Mesendoderm (in vitro differentiated cells): ENCODE measurements at regions not wholly inside any gene's neighbourhood (a gene's known extent, or its start where the extent isn't known, plus 50 kb on each side); places are given as distances from the start of the nearest gene placed in this dataset.

Experiments used
- DNase-seq: peaks from one replicate; pipeline ENCODE4 v3.0.0; 2013
- H2AK5ac ChIP-seq: 2 replicates; pipeline ENCODE4 v1.6.1; 2013; ENCODE audit warnings: low read length, inconsistent platforms
- H2BK120ac ChIP-seq: 2 replicates; pipeline ENCODE4 v1.6.1; 2013; ENCODE audit warnings: low read depth, mild to moderate bottlenecking, low read length, moderate library complexity, mixed read lengths
- H2BK15ac ChIP-seq: replicated peaks from 2 replicates; pipeline ENCODE4 v1.6.1; 2013; ENCODE audit warnings: low read depth, mild to moderate bottlenecking, moderate library complexity
- H2BK5ac ChIP-seq: 2 replicates; pipeline ENCODE4 v1.6.1; 2013; ENCODE audit warnings: low read length, inconsistent platforms
- H3K18ac ChIP-seq: 2 replicates; pipeline ENCODE4 v1.6.1; 2013; ENCODE audit warnings: mild to moderate bottlenecking, low read length, mixed read lengths
- H3K23ac ChIP-seq: one replicate; pipeline ENCODE4 v1.6.1; 2013; ENCODE audit warnings: low read length
- H3K27ac ChIP-seq: 2 replicates; pipeline ENCODE4 v1.5.1; 2013; ENCODE audit warnings: low read depth, mild to moderate bottlenecking, inconsistent platforms, low read length, moderate library complexity
- H3K27me3 ChIP-seq: 2 replicates; pipeline ENCODE4 v1.6.1; 2013; ENCODE audit warnings: low read length, control low read depth, mild to moderate bottlenecking, inconsistent platforms; ENCODE audit not compliant: insufficient read depth, poor library complexity
- H3K36me3 ChIP-seq: 2 replicates; pipeline ENCODE4 v1.6.1; 2013; ENCODE audit warnings: low read length, inconsistent platforms; ENCODE audit not compliant: control insufficient read depth, insufficient read depth
- H3K4ac ChIP-seq: one replicate; pipeline ENCODE4 v1.6.1; 2013; ENCODE audit warnings: low read depth, mild to moderate bottlenecking, low read length, moderate library complexity
- H3K4me1 ChIP-seq: 2 replicates; pipeline ENCODE4 v1.6.1; 2013; ENCODE audit warnings: low read depth, low read length, inconsistent platforms; ENCODE audit not compliant: control insufficient read depth
- H3K4me2 ChIP-seq: 2 replicates; pipeline ENCODE4 v1.6.1; 2013; ENCODE audit warnings: low read length
- H3K4me3 ChIP-seq: 2 replicates; pipeline ENCODE4 v1.5.1; 2013; ENCODE audit warnings: mild to moderate bottlenecking, low read length
- H3K56ac ChIP-seq: one replicate; pipeline ENCODE4 v1.6.1; 2013; ENCODE audit warnings: low read length
- H3K79me1 ChIP-seq: 2 replicates; pipeline ENCODE4 v1.6.1; 2013; ENCODE audit warnings: low read length, inconsistent platforms
- H3K79me2 ChIP-seq: 2 replicates; pipeline ENCODE4 v1.6.1; 2013; ENCODE audit warnings: mild to moderate bottlenecking, low read length; ENCODE audit not compliant: control insufficient read depth, insufficient read depth
- H3K9ac ChIP-seq: 2 replicates; pipeline ENCODE4 v1.6.1; 2013; ENCODE audit warnings: low read length, inconsistent platforms
- H4K5ac ChIP-seq: one replicate; pipeline ENCODE4 v1.6.1; 2013; ENCODE audit warnings: low read length
- H4K8ac ChIP-seq: one replicate; pipeline ENCODE4 v1.6.1; 2013; ENCODE audit warnings: low read depth, mild to moderate bottlenecking, control low read depth, low read length, moderate library complexity
- WGBS: extraction: QIAGEN DNeasy Blood & Tissue Kit; methylation state at CpG from one replicate; pipeline ENCODE4 v1.1.7; 2013; ENCODE audit warnings: low lambda C conversion rate, missing lambda C conversion rate; ENCODE audit not compliant: insufficient coverage; ENCODE audit errors: extremely low coverage; 5-methylcytosine and 5-hydroxymethylcytosine counted together

DNA sequence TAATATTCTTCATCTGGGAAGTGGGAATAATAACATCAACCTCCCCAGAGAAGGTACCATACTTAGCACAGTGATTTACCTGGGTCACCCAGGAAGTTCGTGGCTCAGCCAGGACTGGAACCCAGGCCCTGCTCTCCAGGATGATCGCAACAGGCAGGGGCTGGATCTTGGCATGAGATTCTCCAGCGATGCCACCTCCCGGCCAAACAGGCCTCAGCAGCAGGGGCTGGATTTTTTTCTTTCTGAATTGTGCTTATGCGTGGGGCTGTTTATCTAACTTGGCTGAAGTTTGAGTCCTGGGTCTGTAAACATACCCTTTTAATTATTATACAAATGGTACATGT lies 129.5 kb upstream of the PTPN1 start:
- H4K5ac ChIP-seq: no peak overlapping the region

GRCh38 chr20:50381075-50381732 lies 129.0 kb upstream of the PTPN1 start:
- no peak overlapping the region for H2BK15ac ChIP-seq
- H3K79me1 ChIP-seq: no peaks in the 10 kb centered on the region
- no peak overlapping the region for H3K4me3 ChIP-seq
- DNase-seq: no peak
- no peak overlapping the region for H4K5ac ChIP-seq
- H3K36me3 ChIP-seq: no peaks in the 10 kb centered on the region
- H3K4ac ChIP-seq: no peak overlapping the region
- no peak overlapping the region for H3K56ac ChIP-seq
- 100% methylated on average over 1 of the region's 7 CpGs for WGBS
- H3K79me2 ChIP-seq: no peaks in the 10 kb centered on the region
- no peak overlapping the region for H2BK120ac ChIP-seq
- no peak overlapping the region for H3K4me2 ChIP-seq
- no peaks in the 10 kb centered on the region for H3K4me1 ChIP-seq
- H3K27me3 ChIP-seq: no peaks in the 10 kb centered on the region
- no peak overlapping the region for H4K8ac ChIP-seq
- no peak overlapping the region for H2BK5ac ChIP-seq
- no peak overlapping the region for H3K23ac ChIP-seq
- no peak overlapping the region for H3K27ac ChIP-seq
- no peak overlapping the region for H2AK5ac ChIP-seq
- H3K9ac ChIP-seq: no peak overlapping the region
- no peak overlapping the region for H3K18ac ChIP-seq

More for the DNA sequence above, 129.5 kb upstream of the PTPN1 start:
- no peaks in the 10 kb centered on the region for H3K4me1 ChIP-seq
- no peaks in the 10 kb centered on the region for H3K79me2 ChIP-seq
- no peak overlapping the region for H3K23ac ChIP-seq
- no peak overlapping the region for H2BK5ac ChIP-seq
- H3K18ac ChIP-seq: no peak overlapping the region
- no peak overlapping the region for H4K8ac ChIP-seq
- H3K27me3 ChIP-seq: no peaks in the 10 kb centered on the region
- WGBS: no CpG with 5 or more reads among the region's 5 CpGs
- H3K4me2 ChIP-seq: no peak overlapping the region
- no peaks in the 10 kb centered on the region for H3K79me1 ChIP-seq
- H2BK15ac ChIP-seq: no peak overlapping the region
- no peak for DNase-seq
- H2AK5ac ChIP-seq: no peak overlapping the region
- H3K56ac ChIP-seq: no peak overlapping the region
- H3K36me3 ChIP-seq: no peaks in the 10 kb centered on the region
- no peak overlapping the region for H3K27ac ChIP-seq
- H3K9ac ChIP-seq: no peak overlapping the region
- no peak overlapping the region for H3K4me3 ChIP-seq
- no peak overlapping the region for H2BK120ac ChIP-seq
- no peak overlapping the region for H3K4ac ChIP-seq

DNA sequence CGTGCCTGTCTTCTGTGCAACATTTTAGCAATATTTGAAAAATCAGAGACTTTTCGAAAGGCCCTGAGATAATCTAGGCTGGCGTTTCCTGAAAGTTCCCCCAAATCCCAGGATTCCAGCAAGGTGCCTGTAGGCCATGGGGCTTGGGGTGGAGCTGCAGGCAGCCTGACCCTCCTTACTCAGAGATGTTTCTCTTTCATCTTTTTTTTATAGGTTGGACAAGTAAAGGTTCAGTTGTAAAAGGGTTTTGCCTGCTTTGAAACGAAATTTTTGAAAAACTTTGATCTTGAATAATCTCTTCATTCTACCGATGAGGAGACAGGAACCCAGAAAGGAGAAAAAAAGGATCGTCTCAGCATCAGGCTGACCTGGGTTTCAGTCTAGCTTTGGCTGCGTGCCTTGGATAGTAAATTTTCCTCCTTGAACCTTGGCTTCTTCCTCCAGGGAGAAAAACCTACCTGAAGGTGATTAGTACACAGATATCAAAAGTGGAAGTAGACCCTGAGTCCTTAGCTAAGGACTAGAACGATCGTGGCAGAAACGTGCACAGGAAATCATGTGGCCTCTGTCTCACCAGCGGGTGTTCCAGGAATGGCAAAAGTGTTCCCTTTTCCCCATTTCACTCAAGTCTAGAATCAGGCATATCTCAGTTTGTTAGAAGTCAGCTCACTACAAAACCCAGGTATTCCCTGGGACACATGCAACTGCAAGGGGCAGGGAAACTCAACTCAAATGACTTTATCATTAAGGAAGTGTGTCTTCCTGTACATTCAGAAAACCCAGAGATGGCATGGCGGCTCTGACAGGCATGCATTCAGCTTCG lies 128.2 kb upstream of the PTPN1 start:
- WGBS: no CpG with 5 or more reads among the region's 13 CpGs
- no peak overlapping the region for H3K27ac ChIP-seq
- DNase-seq: no peak

GRCh38 chr20:50385733-50386640 lies 124.2 kb upstream of the PTPN1 start:
- no peaks in the 10 kb centered on the region for H3K79me2 ChIP-seq
- no peak for DNase-seq

More for the DNA sequence above, 128.2 kb upstream of the PTPN1 start:
- Histone ChIP-seq H3K4ac (no peak overlapping the region), H3K36me3 (no peaks in the 10 kb centered on the region), H4K5ac (no peak overlapping the region), H3K4me2 (no peak overlapping the region), H2BK120ac (no peak overlapping the region), H3K56ac (no peak overlapping the region), H3K9ac (no peak overlapping the region), H2AK5ac (no peak overlapping the region), H2BK15ac (no peak overlapping the region), H3K79me2 (no peaks in the 10 kb centered on the region), H3K4me1 (no peaks in the 10 kb centered on the region), H3K23ac (no peak overlapping the region), H3K79me1 (no peaks in the 10 kb centered on the region), H4K8ac (no peak overlapping the region), H3K27me3 (no peaks in the 10 kb centered on the region), H3K4me3 (no peak overlapping the region), H3K18ac (no peak overlapping the region), H2BK5ac (no peak overlapping the region)

GRCh38 chr20:50386641-50386960 lies 123.6 kb upstream of the PTPN1 start:
- Histone ChIP-seq H2AK5ac (no peak overlapping the region), H3K23ac (no peak overlapping the region), H4K8ac (no peak overlapping the region), H2BK5ac (no peak overlapping the region), H3K4me2 (no peak overlapping the region), H2BK120ac (no peak overlapping the region), H3K79me1 (no peaks in the 10 kb centered on the region), H2BK15ac (no peak overlapping the region), H3K27me3 (no peaks in the 10 kb centered on the region), H3K4me1 (no peaks in the 10 kb centered on the region), H3K18ac (no peak overlapping the region), H4K5ac (no peak overlapping the region), H3K27ac (no peak overlapping the region), H3K56ac (no peak overlapping the region), H3K36me3 (no peaks in the 10 kb centered on the region), H3K4me3 (no peak overlapping the region), H3K4ac (no peak overlapping the region), H3K9ac (no peak overlapping the region), H3K79me2 (no peaks in the 10 kb centered on the region)
- no peak for DNase-seq
- WGBS: no CpG with 5 or more reads among the region's 6 CpGs

More at GRCh38 chr20:50385733-50386640, 124.2 kb upstream of the PTPN1 start:
- no peak overlapping the region for H3K18ac ChIP-seq
- H2AK5ac ChIP-seq: no peak overlapping the region
- H4K5ac ChIP-seq: no peak overlapping the region
- no peaks in the 10 kb centered on the region for H3K36me3 ChIP-seq
- no peak overlapping the region for H3K4me2 ChIP-seq
- no peak overlapping the region for H4K8ac ChIP-seq
- no peaks in the 10 kb centered on the region for H3K79me1 ChIP-seq
- H3K4me3 ChIP-seq: no peak overlapping the region
- no peak overlapping the region for H3K27ac ChIP-seq
- H2BK120ac ChIP-seq: no peak overlapping the region
- no CpG with 5 or more reads among the region's 22 CpGs for WGBS
- H3K27me3 ChIP-seq: no peaks in the 10 kb centered on the region
- H2BK5ac ChIP-seq: no peak overlapping the region
- no peaks in the 10 kb centered on the region for H3K4me1 ChIP-seq
- H3K23ac ChIP-seq: no peak overlapping the region
- no peak overlapping the region for H3K4ac ChIP-seq
- no peak overlapping the region for H2BK15ac ChIP-seq
- no peak overlapping the region for H3K56ac ChIP-seq
- no peak overlapping the region for H3K9ac ChIP-seq
